ENCODE measurements at regions not wholly inside any gene's neighbourhood (a gene's known extent, or its start where the extent isn't known, plus 50 kb on each side); places are given as distances from the start of the nearest gene placed in this dataset.

DNA sequence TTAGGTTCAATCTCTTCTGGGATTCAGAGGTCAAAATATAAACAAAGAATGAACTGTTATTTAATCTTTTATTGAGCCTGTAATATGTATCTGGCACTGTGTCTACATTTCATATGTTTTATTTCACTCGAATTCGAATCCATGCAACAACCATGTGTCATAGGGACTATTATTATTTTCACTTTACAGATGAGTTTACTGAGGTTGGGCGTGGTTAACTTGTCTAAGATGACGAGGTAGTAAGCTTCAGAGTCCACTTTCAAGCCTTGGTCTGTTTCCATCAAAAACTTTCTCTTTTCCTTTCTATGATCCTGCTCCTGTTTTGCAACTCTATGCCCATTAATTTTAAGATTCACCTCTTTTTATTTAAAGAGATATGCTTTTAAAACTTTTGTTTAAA lies 55.2 kb upstream of the DMAC1 start:
- Histone ChIP-seq H3K4me1 (ENCODE audit: control insufficient read depth, insufficient read depth, low read length, poor library complexity, severe bottlenecking) (no peaks in the 10 kb centered on the region), H3K9me3 (ENCODE audit: control insufficient read depth, low read length) (no peaks in the 10 kb centered on the region), H3K4me3 (ENCODE audit: extremely low read depth, insufficient read depth, low read length, poor library complexity, severe bottlenecking) (no peak overlapping the region), H3K27ac (ENCODE audit: low read depth, low read length, severe bottlenecking) (no peak overlapping the region), H3K36me3 (ENCODE audit: control insufficient read depth, insufficient read depth, low read length) (no peaks in the 10 kb centered on the region)
- WGBS, 2 experiments (ENCODE audit: insufficient coverage in 2 of 2), result no CpG with 5 or more reads among the region's 4 CpGs

Data from mesodermal cell (in vitro differentiated cells).